Chondrocyte (in vitro differentiated cells): ENCODE measurements at regions not wholly inside any gene's neighbourhood (a gene's known extent, or its start where the extent isn't known, plus 50 kb on each side); places are given as distances from the start of the nearest gene placed in this dataset.

Source experiments
- DNase-seq: peaks from one replicate; pipeline ENCODE4 v3.0.0; 2021; ENCODE audit warnings: mixed read lengths, low spot score
- H3K27ac Mint-ChIP-seq: one replicate; pipeline ENCODE4 v1.8.0; 2021; ENCODE audit warnings: mild to moderate bottlenecking, moderate library complexity, mixed read lengths; ENCODE audit not compliant: unreplicated experiment
- H3K27me3 Mint-ChIP-seq: 2 replicates; pipeline ENCODE4 v1.8.0; 2021; ENCODE audit warnings: low read depth, mixed read lengths
- H3K36me3 Mint-ChIP-seq: 2 replicates; pipeline ENCODE4 v1.8.0; 2021; ENCODE audit warnings: low read depth, mixed read lengths
- H3K4me1 Mint-ChIP-seq: 2 replicates; pipeline ENCODE4 v1.8.0; 2021; ENCODE audit warnings: low read depth, mild to moderate bottlenecking, mixed read lengths
- H3K4me3 Mint-ChIP-seq: one replicate; pipeline ENCODE4 v1.8.0; 2021; ENCODE audit warnings: mild to moderate bottlenecking, moderate library complexity, mixed read lengths; ENCODE audit not compliant: unreplicated experiment
- H3K9me3 Mint-ChIP-seq: 2 replicates; pipeline ENCODE4 v1.8.0; 2021; ENCODE audit warnings: low read depth, mixed read lengths
- CTCF ChIP-seq: fragments of 200-600 bp; sonication (generic); IDR thresholded peaks from 2 replicates; pipeline ENCODE4 v1.5.0; 2021; ENCODE audit warnings: antibody characterized with exemption, mild to moderate bottlenecking, moderate library complexity

- Mint-ChIP-seq H3K4me1 (no peaks in the 10 kb centered on the region), H3K27ac (no peak overlapping the region), H3K9me3 (peaks cover 10% of the 10 kb centered on the region), H3K4me3 (no peak overlapping the region), H3K36me3 (peaks cover 3% of the 10 kb centered on the region), H3K27me3 (peaks cover 40% of the 10 kb centered on the region)
- TF ChIP-seq CTCF: no peak
- DNase-seq: no peak
Observed at GRCh38 chr17:79342376-79342775, 267.8 kb downstream of the ENGASE start.

GRCh38 chr17:79341816-79342215, 267.2 kb downstream of the ENGASE start:
- Mint-ChIP-seq H3K36me3 (peaks cover 3% of the 10 kb centered on the region), H3K27ac (no peak overlapping the region), H3K4me3 (no peak overlapping the region), H3K9me3 (peaks cover 10% of the 10 kb centered on the region), H3K4me1 (no peaks in the 10 kb centered on the region), H3K27me3 (peaks cover 35% of the 10 kb centered on the region)
- DNase-seq: no peak
- TF ChIP-seq CTCF: no peak

- no peak for TF ChIP-seq CTCF
- H3K27me3 Mint-ChIP-seq: peaks cover 37% of the 10 kb centered on the region
- H3K36me3 Mint-ChIP-seq: peaks cover 3% of the 10 kb centered on the region
- DNase-seq: no peak
- H3K4me1 Mint-ChIP-seq: no peaks in the 10 kb centered on the region
- no peak overlapping the region for H3K27ac Mint-ChIP-seq
- H3K4me3 Mint-ChIP-seq: no peak overlapping the region
- peaks cover 10% of the 10 kb centered on the region for H3K9me3 Mint-ChIP-seq
Observed at GRCh38 chr17:79341222-79341780, 266.7 kb downstream of the ENGASE start.

- Mint-ChIP-seq H3K27ac (no peak overlapping the region), H3K9me3 (peaks cover 9% of the 10 kb centered on the region), H3K27me3 (peaks cover 43% of the 10 kb centered on the region), H3K4me1 (no peaks in the 10 kb centered on the region), H3K36me3 (peaks cover 3% of the 10 kb centered on the region), H3K4me3 (no peak overlapping the region)
- TF ChIP-seq CTCF: no peak
- no peak for DNase-seq
Observed at GRCh38 chr17:79340333-79341221, 266.0 kb downstream of the ENGASE start.

GRCh38 chr17:79339321-79339720, 264.7 kb downstream of the ENGASE start:
- Mint-ChIP-seq H3K4me3 (no peak overlapping the region), H3K4me1 (no peaks in the 10 kb centered on the region), H3K27ac (no peak overlapping the region), H3K36me3 (no peaks in the 10 kb centered on the region), H3K27me3 (peaks cover 47% of the 10 kb centered on the region), H3K9me3 (no peaks in the 10 kb centered on the region)
- DNase-seq: no peak
- TF ChIP-seq CTCF: no peak
